ENCODE measurements at regions not wholly inside any gene's neighbourhood (a gene's known extent, or its start where the extent isn't known, plus 50 kb on each side); places are given as distances from the start of the nearest gene placed in this dataset.

GRCh38 chr12:127223011-127223410, 1044.0 kb upstream of the TMEM132C start:
- no peak for DNase-seq

- DNase-seq, result no peak
Measured at GRCh38 chr12:127223731-127224130, 1043.2 kb upstream of the TMEM132C start.

GRCh38 chr12:127230843-127231260, 1036.1 kb upstream of the TMEM132C start:
- no peak for DNase-seq

GRCh38 chr12:127231371-127231770, 1035.6 kb upstream of the TMEM132C start:
- DNase-seq, result no peak

GRCh38 chr12:127233016-127233415, 1034.0 kb upstream of the TMEM132C start:
- no peak for DNase-seq

GRCh38 chr12:127235761-127236160, 1031.2 kb upstream of the TMEM132C start:
- DNase-seq, result no peak

- no peak for DNase-seq
Measured at GRCh38 chr12:127236491-127236890, 1030.5 kb upstream of the TMEM132C start.

- DNase-seq, result no peak
Measured at GRCh38 chr12:127237151-127237550, 1029.8 kb upstream of the TMEM132C start.

- no peak for DNase-seq
Measured at GRCh38 chr12:127238107-127238506, 1028.9 kb upstream of the TMEM132C start.

GRCh38 chr12:127239781-127240180, 1027.2 kb upstream of the TMEM132C start:
- no peak for DNase-seq

- no peak for DNase-seq
Measured at GRCh38 chr12:127240249-127240929, 1026.6 kb upstream of the TMEM132C start.

- no peak for DNase-seq
Measured at GRCh38 chr12:127241072-127241817, 1025.7 kb upstream of the TMEM132C start.

GRCh38 chr12:127245009-127245408, 1022.0 kb upstream of the TMEM132C start:
- no peak for DNase-seq

- no peak for DNase-seq
Measured at GRCh38 chr12:127245437-127245836, 1021.5 kb upstream of the TMEM132C start.

GRCh38 chr12:127247937-127248336, 1019.0 kb upstream of the TMEM132C start:
- DNase-seq, result no peak

GRCh38 chr12:127249428-127249827, 1017.5 kb upstream of the TMEM132C start:
- no peak for DNase-seq

- no peak for DNase-seq
Measured at GRCh38 chr12:127253797-127254327, 1013.1 kb upstream of the TMEM132C start.

- no peak for DNase-seq
Measured at GRCh38 chr12:127254420-127254955, 1012.5 kb upstream of the TMEM132C start.

GRCh38 chr12:127257366-127257935, 1009.5 kb upstream of the TMEM132C start:
- DNase-seq, result no peak

GRCh38 chr12:127260531-127260930, 1006.4 kb upstream of the TMEM132C start:
- DNase-seq, result no peak

- DNase-seq, result no peak
Measured at GRCh38 chr12:127260999-127261398, 1006.0 kb upstream of the TMEM132C start.

GRCh38 chr12:127262615-127263014, 1004.4 kb upstream of the TMEM132C start:
- DNase-seq, result no peak

GRCh38 chr12:127263621-127264020, 1003.3 kb upstream of the TMEM132C start:
- DNase-seq, result no peak

GRCh38 chr12:127267128-127267527, 999.8 kb upstream of the TMEM132C start:
- no peak for DNase-seq
